HFFc6 (cell line): ENCODE measurements at regions not wholly inside any gene's neighbourhood (a gene's known extent, or its start where the extent isn't known, plus 50 kb on each side); places are given as distances from the start of the nearest gene placed in this dataset.

Experiments used
- DNase-seq: peaks from one replicate; pipeline ENCODE4 v3.0.0-alpha.2; 2018
- H3K27ac Mint-ChIP-seq: 2 replicates; pipeline ENCODE4 v1.8.0; 2020; ENCODE audit warnings: mild to moderate bottlenecking, mixed read lengths
- H3K27me3 Mint-ChIP-seq: 2 replicates; pipeline ENCODE4 v1.8.0; 2021; ENCODE audit warnings: mild to moderate bottlenecking, moderate library complexity, mixed read lengths; ENCODE audit not compliant: insufficient read depth
- H3K36me3 Mint-ChIP-seq: 2 replicates; pipeline ENCODE4 v1.8.0; 2021; ENCODE audit warnings: low read depth, mixed read lengths
- H3K4me1 Mint-ChIP-seq: 2 replicates; pipeline ENCODE4 v1.8.0; 2020; ENCODE audit warnings: low read depth, mixed read lengths
- H3K4me3 Mint-ChIP-seq: 2 replicates; pipeline ENCODE4 v1.8.0; 2020; ENCODE audit warnings: mild to moderate bottlenecking, moderate library complexity, mixed read lengths
- H3K9me3 Mint-ChIP-seq: 2 replicates; pipeline ENCODE4 v1.8.0; 2020; ENCODE audit warnings: mild to moderate bottlenecking, mixed read lengths
- CTCF ChIP-seq: fragments of 200-600 bp; sonication (generic); IDR thresholded peaks from 2 replicates; pipeline ENCODE4 v1.5.0; 2021; ENCODE audit warnings: antibody characterized with exemption, mild to moderate bottlenecking

- H3K9me3 Mint-ChIP-seq = no peaks in the 10 kb centered on the region
- H3K4me3 Mint-ChIP-seq = no peak overlapping the region
- no peak overlapping the region for H3K27ac Mint-ChIP-seq
- DNase-seq = no peak
- no peaks in the 10 kb centered on the region for H3K27me3 Mint-ChIP-seq
- TF ChIP-seq CTCF = no peak
- H3K36me3 Mint-ChIP-seq = no peaks in the 10 kb centered on the region
- peaks cover 94% of the 10 kb centered on the region for H3K4me1 Mint-ChIP-seq
Observed at GRCh38 chr13:30123575-30123974, 183.8 kb downstream of the KATNAL1 start.

GRCh38 chr13:30121666-30122065, 185.7 kb downstream of the KATNAL1 start:
- TF ChIP-seq CTCF = no peak
- Mint-ChIP-seq H3K27me3 (no peaks in the 10 kb centered on the region), H3K4me1 (peaks cover 81% of the 10 kb centered on the region), H3K9me3 (no peaks in the 10 kb centered on the region), H3K36me3 (no peaks in the 10 kb centered on the region), H3K4me3 (no peak overlapping the region), H3K27ac (no peak overlapping the region)
- DNase-seq = no peak

GRCh38 chr13:30121244-30121643, 186.1 kb downstream of the KATNAL1 start:
- Mint-ChIP-seq H3K27me3 (no peaks in the 10 kb centered on the region), H3K9me3 (no peaks in the 10 kb centered on the region), H3K4me3 (no peak overlapping the region), H3K4me1 (peaks cover 78% of the 10 kb centered on the region), H3K27ac (no peak overlapping the region), H3K36me3 (no peaks in the 10 kb centered on the region)
- TF ChIP-seq CTCF = no peak
- no peak for DNase-seq

GRCh38 chr13:30120133-30120822, 187.1 kb downstream of the KATNAL1 start:
- H3K4me3 Mint-ChIP-seq = peak overlapping the region; percentile 71
- DNase-seq = no peak
- peak overlapping the region; percentile 65 for H3K27ac Mint-ChIP-seq
- no peak for TF ChIP-seq CTCF
- H3K36me3 Mint-ChIP-seq = no peaks in the 10 kb centered on the region
- peaks cover 78% of the 10 kb centered on the region for H3K4me1 Mint-ChIP-seq
- H3K27me3 Mint-ChIP-seq = no peaks in the 10 kb centered on the region
- no peaks in the 10 kb centered on the region for H3K9me3 Mint-ChIP-seq

GRCh38 chr13:30119476-30119875, 187.9 kb downstream of the KATNAL1 start:
- DNase-seq = peak; percentile 91
- Mint-ChIP-seq H3K4me1 (peaks cover 77% of the 10 kb centered on the region), H3K27ac (peak overlapping the region; percentile 65), H3K36me3 (no peaks in the 10 kb centered on the region), H3K27me3 (no peaks in the 10 kb centered on the region; the same call in 1 of the 2 replicates), H3K9me3 (no peaks in the 10 kb centered on the region), H3K4me3 (peak overlapping the region; percentile 71)
- TF ChIP-seq CTCF = no peak

GRCh38 chr13:30116379-30116778, 191.0 kb downstream of the KATNAL1 start:
- no peaks in the 10 kb centered on the region; the same call in 1 of the 2 replicates for H3K27me3 Mint-ChIP-seq
- no peaks in the 10 kb centered on the region for H3K9me3 Mint-ChIP-seq
- H3K27ac Mint-ChIP-seq = no peak overlapping the region
- peaks cover 83% of the 10 kb centered on the region for H3K4me1 Mint-ChIP-seq
- DNase-seq = no peak
- no peak for TF ChIP-seq CTCF
- H3K4me3 Mint-ChIP-seq = no peak overlapping the region
- H3K36me3 Mint-ChIP-seq = no peaks in the 10 kb centered on the region
